ENCODE measurements at regions not wholly inside any gene's neighbourhood (a gene's known extent, or its start where the extent isn't known, plus 50 kb on each side); places are given as distances from the start of the nearest gene placed in this dataset.

DNA sequence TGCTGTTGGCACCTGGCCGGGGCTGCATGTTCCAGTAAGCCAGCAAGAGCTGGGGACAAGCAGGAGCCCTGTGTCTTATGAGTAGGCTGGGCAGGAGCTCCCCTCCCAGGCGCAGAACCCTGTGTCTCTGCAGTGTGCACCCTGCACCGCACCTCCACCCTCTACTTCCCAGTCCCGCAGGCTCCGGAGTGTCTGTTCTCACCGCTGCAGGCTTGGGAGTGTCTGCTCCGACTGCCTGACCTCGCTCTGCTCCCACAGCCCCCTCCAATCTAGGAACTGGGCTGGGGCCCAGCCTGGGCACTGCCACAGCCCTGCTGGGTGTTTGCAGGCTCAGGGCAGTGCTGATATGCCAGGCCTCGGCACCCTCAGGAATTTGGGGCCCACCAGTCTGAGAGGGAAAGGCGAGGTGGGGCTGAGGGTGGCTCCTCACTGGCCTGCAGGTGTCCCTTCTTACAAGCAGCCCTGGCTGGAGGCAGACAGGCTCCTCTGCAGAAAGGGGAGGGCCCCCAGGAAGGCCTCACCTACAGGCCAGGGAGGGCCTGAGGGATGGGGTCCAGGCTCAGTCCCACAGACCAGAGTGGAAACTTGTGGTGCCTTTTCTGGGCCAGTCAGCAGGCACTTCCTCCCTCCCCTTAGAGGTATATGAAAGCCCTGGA, 871.6 kb upstream of the GJE1 start:
- TF ChIP-seq, protein P1, sequence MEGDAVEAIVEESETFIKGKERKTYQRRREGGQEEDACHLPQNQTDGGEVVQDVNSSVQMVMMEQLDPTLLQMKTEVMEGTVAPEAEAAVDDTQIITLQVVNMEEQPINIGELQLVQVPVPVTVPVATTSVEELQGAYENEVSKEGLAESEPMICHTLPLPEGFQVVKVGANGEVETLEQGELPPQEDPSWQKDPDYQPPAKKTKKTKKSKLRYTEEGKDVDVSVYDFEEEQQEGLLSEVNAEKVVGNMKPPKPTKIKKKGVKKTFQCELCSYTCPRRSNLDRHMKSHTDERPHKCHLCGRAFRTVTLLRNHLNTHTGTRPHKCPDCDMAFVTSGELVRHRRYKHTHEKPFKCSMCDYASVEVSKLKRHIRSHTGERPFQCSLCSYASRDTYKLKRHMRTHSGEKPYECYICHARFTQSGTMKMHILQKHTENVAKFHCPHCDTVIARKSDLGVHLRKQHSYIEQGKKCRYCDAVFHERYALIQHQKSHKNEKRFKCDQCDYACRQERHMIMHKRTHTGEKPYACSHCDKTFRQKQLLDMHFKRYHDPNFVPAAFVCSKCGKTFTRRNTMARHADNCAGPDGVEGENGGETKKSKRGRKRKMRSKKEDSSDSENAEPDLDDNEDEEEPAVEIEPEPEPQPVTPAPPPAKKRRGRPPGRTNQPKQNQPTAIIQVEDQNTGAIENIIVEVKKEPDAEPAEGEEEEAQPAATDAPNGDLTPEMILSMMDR (IDR thresholded peaks at IDR 0.05; ENCODE audit: low read depth, low read length): no peak
- no peak for TF ChIP-seq POLR2A (IDR thresholded peaks at IDR 0.05; ENCODE audit: extremely low read depth, insufficient read length)
- TF ChIP-seq MYC (IDR thresholded peaks at IDR 0.05; ENCODE audit: low read depth, low read length): no peak
- TF ChIP-seq, protein P2, sequence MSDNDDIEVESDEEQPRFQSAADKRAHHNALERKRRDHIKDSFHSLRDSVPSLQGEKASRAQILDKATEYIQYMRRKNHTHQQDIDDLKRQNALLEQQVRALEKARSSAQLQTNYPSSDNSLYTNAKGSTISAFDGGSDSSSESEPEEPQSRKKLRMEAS (IDR thresholded peaks at IDR 0.05; ENCODE audit: low read depth, low read length): no peak
